Testis (tissue), 2 donors: ENCODE measurements at regions not wholly inside any gene's neighbourhood (a gene's known extent, or its start where the extent isn't known, plus 50 kb on each side); places are given as distances from the start of the nearest gene placed in this dataset.
A peak's percentile ranks its signal among the peaks of the same experiment; 100 is the strongest.

Source experiments
- DNase-seq: peaks from one replicate; pipeline ENCODE4 v3.0.0-alpha.2; 2019
- H3K27ac ChIP-seq, 2 donors: fragments of 200-600 bp; sonication (generic); one replicate each; pipeline ENCODE4 v1.5.1; 2019
- H3K27me3 ChIP-seq: fragments of 200-600 bp; sonication (generic); one replicate; pipeline ENCODE4 v1.5.1; 2019
- H3K36me3 ChIP-seq: fragments of 200-600 bp; sonication (generic); one replicate; pipeline ENCODE4 v1.5.1; 2017; ENCODE audit warnings: low read depth; ENCODE audit errors: missing control alignments
- H3K4me1 ChIP-seq: fragments of 200-600 bp; sonication (generic); one replicate; pipeline ENCODE4 v1.5.1; 2019
- H3K4me3 ChIP-seq, 2 donors: fragments of 200-600 bp; sonication (generic); one replicate each; pipeline ENCODE4 v1.5.1; 2017 to 2019
- H3K9me3 ChIP-seq: fragments of 200-600 bp; sonication (generic); one replicate; pipeline ENCODE4 v1.5.1; 2017
- CTCF ChIP-seq, 3 experiments: fragments of 450-650 bp in 2 of 3; fragments of 200-600 bp in 1 of 3; sonication (generic) in 1 of 3; IDR thresholded peaks; one replicate each; pipeline ENCODE4 v1.5.1; 2016 to 2019; ENCODE audit warnings: antibody characterized with exemption in 3 of 3, mild to moderate bottlenecking in 2 of 3, moderate library complexity in 1 of 3
- POLR2A ChIP-seq: fragments of 450-650 bp; IDR thresholded peaks from one replicate; pipeline ENCODE4 v1.6.1; 2017; ENCODE audit warnings: antibody characterized with exemption, mild to moderate bottlenecking, moderate library complexity
- WGBS, 2 donors: methylation state at CpG; one replicate each; pipeline ENCODE4 v1.1.5; 2018; 5-methylcytosine and 5-hydroxymethylcytosine counted together
- intact Hi-C: fragments of 100-400 bp; cut with DNase I; formaldehyde crosslinking; loops from one replicate; pipeline ENCODE4 v1.15.1; 2023; ENCODE audit warnings: low total_unique reads

DNA sequence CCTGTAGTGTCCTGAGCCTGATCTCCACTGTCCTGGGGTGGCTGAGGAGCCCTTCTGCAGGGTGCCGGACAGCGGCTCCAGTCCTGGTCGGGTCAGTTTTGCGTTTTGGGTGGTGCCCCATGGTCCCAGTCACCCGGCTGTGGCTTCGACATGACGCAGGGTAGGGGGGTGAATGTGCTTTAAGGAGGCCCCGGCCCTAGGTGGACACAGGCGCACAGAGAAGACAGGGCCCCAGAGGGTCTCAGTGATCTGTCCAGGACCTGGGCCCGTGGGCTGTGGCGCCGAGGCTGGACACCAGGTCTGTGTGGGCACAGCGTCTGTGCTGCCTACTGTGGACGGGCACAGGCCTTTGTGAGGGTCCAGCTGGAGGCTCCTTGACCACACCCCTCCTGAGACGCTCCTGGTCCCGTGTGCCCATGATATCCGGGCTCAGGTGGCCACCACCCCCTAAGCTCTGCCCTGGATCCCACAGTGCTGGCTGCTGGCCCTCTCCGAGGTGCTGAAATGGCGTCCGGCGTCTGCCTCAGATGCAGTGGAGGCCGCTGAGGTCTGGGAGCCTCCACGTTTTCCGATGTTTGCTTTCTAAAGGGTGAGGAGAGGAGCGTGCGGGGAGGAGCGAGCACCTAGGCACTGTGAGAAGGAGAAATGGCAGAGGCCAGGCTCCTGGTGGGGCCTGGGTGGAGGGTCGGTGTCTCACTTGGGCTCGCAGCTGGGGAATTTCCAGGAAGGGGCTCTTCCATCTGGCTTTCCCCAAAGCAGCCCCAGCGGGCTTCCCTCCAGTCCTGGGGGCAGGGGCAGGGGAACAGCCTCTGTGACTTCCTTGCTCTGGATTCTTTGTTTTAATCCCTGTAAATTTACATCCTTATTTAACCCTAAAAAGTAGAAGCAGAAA, 56.1 kb upstream of the ACSF3 start:
- WGBS, 2 donors, result 61 to 74% methylated on average over 14 to 30 of the region's 30 CpGs
- Histone ChIP-seq H3K9me3 (no peaks in the 10 kb centered on the region), H3K27ac (no peak overlapping the region), H3K4me3 (no peak overlapping the region), H3K36me3 (no peaks in the 10 kb centered on the region), H3K27me3 (no peaks in the 10 kb centered on the region), H3K4me1 (no peaks in the 10 kb centered on the region)
- intact Hi-C loops, result no loop called here
- TF ChIP-seq POLR2A, result no peak
- TF ChIP-seq CTCF (IDR thresholded peaks at IDR 0.05), result no peak
- DNase-seq, result peak; percentile 34

DNA sequence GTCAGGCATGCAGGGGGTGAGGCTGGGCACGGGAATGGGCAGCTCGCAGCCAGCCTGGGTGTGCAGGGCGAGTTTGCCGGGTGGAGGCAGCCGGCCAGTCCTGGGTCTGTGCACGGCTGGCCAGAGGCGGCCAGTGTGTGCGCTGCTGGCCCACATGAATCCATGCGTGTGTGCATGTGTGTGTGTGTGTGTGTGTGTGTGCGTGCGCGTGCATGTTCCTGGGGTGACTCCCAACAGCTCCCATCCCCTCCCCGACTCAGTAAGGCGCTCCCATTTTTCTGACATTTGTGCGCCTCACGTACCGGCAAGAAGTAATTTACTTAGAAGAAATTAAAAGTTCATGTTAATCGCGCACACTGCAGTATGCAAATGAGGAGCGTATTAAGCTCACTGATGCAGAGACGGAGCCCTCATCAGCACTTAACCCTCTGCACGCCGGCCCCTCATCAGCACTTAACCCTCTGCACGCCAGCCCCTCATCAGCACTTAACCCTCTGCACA, 55.4 kb upstream of the ACSF3 start:
- no peaks in the 10 kb centered on the region for H3K4me1 ChIP-seq
- intact Hi-C loops, result no loop called here
- H3K9me3 ChIP-seq, result no peaks in the 10 kb centered on the region
- H3K27me3 ChIP-seq, result no peaks in the 10 kb centered on the region
- H3K4me3 ChIP-seq, result no peak overlapping the region
- no peak overlapping the region for H3K27ac ChIP-seq
- no peaks in the 10 kb centered on the region for H3K36me3 ChIP-seq
- TF ChIP-seq POLR2A, result no peak
- no peak for TF ChIP-seq CTCF (IDR thresholded peaks at IDR 0.05)
- WGBS, 2 donors, result 64 to 70% methylated on average over 24 of the region's 24 CpGs
- DNase-seq, result no peak

GRCh38 chr16:89038811-89039735, 54.6 kb upstream of the ACSF3 start:
- Histone ChIP-seq H3K27me3 (no peaks in the 10 kb centered on the region), H3K4me1 (no peaks in the 10 kb centered on the region), H3K4me3 (no peak overlapping the region), H3K36me3 (no peaks in the 10 kb centered on the region), H3K27ac (no peak overlapping the region), H3K9me3 (no peaks in the 10 kb centered on the region)
- no peak for DNase-seq
- TF ChIP-seq POLR2A (no peak), CTCF (IDR thresholded peaks at IDR 0.05) (no peak)
- 89 to 90% methylated on average over 21 to 29 of the region's 29 CpGs for WGBS, 2 donors
- intact Hi-C loops, result no loop called here

DNA sequence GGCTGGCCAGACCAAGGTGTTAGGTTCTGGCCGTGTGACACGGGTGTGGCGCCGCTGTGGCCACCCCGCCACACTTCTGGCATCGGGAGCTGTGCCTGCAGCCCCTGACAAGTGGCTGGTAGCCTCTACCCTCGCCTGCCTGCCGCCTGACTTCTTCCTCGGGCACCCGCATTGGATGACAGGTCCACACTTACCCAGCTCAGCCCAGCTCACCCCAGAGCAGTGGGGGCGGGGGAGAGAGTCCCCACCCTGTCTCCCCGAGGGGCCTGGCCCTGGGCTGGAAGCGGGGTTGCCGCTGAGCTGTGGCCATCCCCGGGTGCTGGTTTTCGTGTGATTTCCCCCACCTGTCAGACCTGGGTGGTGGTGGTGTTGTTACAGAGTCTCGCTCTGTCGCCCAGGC, 53.9 kb upstream of the ACSF3 start:
- H3K4me3 ChIP-seq, result no peak overlapping the region
- DNase-seq, result no peak
- H3K27me3 ChIP-seq, result no peaks in the 10 kb centered on the region
- no peaks in the 10 kb centered on the region for H3K9me3 ChIP-seq
- TF ChIP-seq CTCF (IDR thresholded peaks at IDR 0.05) (no peak), POLR2A (no peak)
- intact Hi-C loops, result no loop called here
- WGBS, 2 donors, result 84 to 90% methylated on average over 8 to 18 of the region's 18 CpGs
- no peaks in the 10 kb centered on the region for H3K4me1 ChIP-seq
- H3K36me3 ChIP-seq, result no peaks in the 10 kb centered on the region
- H3K27ac ChIP-seq, result no peak overlapping the region
